ENCODE measurements at regions not wholly inside any gene's neighbourhood (a gene's known extent, or its start where the extent isn't known, plus 50 kb on each side); places are given as distances from the start of the nearest gene placed in this dataset.

DNA sequence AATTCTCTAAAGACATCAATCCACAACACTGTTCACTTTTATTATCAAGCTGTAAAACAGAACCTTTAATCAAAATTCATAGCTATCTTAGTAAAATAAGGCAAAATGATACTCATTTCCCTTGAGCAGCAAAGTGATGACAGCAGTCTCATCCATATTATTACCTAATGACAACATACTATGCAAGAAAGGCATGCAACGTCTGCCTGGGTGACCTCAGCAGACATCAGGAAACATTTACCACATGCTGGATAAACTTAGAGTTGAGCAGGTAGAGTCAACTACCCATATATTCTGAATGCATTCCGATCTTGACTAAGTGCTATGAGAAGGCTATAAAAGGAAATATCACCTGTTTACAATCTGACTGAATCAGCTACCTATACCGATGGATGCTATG is 145.1 kb downstream of the SIPA1L2 start:
- no peak for DNase-seq (ENCODE audit: low read depth)
- H3K4me3 ChIP-seq (ENCODE audit: low read depth, low read length) = no peak overlapping the region
- TF ChIP-seq, protein P1, sequence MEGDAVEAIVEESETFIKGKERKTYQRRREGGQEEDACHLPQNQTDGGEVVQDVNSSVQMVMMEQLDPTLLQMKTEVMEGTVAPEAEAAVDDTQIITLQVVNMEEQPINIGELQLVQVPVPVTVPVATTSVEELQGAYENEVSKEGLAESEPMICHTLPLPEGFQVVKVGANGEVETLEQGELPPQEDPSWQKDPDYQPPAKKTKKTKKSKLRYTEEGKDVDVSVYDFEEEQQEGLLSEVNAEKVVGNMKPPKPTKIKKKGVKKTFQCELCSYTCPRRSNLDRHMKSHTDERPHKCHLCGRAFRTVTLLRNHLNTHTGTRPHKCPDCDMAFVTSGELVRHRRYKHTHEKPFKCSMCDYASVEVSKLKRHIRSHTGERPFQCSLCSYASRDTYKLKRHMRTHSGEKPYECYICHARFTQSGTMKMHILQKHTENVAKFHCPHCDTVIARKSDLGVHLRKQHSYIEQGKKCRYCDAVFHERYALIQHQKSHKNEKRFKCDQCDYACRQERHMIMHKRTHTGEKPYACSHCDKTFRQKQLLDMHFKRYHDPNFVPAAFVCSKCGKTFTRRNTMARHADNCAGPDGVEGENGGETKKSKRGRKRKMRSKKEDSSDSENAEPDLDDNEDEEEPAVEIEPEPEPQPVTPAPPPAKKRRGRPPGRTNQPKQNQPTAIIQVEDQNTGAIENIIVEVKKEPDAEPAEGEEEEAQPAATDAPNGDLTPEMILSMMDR (conservative IDR thresholded peaks at IDR 0.05; ENCODE audit: low read depth, low read length) = no peak

DNA sequence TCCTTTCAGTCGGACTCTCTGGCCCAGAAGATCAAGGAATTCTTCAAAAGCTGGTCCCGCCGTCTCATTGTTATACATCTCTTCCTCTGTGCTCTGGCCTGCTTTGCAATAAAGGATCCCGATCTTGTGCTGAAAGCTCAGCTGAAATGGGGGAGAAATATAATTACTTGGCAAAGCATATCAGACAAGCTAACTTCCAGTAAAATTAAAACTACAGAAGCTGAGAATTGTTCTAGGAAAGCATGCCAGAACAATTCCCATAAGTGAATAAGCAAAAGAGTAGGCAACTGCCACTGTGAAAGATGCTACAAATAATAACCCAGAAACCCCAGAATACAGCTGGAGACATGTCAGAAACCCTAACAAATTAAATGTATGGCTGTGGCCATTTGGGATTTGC is 146.1 kb downstream of the SIPA1L2 start:
- TF ChIP-seq, protein P1 (conservative IDR thresholded peaks at IDR 0.05; ENCODE audit: low read depth, low read length) = no peak
- H3K4me3 ChIP-seq (ENCODE audit: low read depth, low read length) = no peak overlapping the region
- DNase-seq (ENCODE audit: low read depth) = no peak

DNA sequence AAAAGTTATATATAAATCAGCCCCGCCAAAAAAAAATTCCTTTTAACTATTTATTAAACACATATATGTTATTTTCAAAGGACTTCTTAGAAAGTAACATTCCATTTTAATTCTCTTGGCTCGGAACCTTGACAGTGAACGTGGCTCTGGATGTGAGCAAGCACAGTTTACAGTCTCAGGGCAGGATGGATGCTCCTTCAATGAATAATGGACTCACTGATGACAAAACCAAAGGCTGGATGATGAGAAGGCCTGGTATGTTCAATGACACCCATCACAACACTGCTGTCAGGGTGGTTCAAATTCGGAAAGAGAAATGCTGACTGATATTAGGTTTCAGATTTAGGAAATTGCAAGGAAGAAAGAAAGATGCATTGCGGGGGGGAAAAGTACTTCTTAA is 148.8 kb downstream of the SIPA1L2 start:
- no peak for DNase-seq (ENCODE audit: low read depth)
- no peak overlapping the region for H3K4me3 ChIP-seq (ENCODE audit: low read depth, low read length)
- TF ChIP-seq, protein P1 (conservative IDR thresholded peaks at IDR 0.05; ENCODE audit: low read depth, low read length) = no peak

DNA sequence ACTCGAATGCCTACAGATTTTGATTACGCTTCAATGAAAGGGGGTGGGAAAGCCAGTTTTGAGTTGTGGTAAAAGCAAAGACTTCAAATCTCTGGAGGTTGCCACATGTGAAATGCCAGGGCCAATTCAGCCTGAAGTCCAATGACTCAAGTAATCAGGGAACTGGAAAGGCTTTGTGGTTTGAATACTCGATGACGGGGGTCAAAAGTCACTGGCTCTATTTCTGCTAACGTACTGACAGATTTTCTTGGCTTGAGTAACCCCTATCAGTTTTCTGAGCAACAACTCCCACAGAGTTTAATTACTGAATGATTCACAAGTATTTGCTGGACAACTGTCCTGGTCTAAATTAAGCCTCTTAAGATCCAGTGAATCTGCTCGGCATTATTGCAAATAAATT is 152.2 kb downstream of the SIPA1L2 start:
- H3K4me3 ChIP-seq (ENCODE audit: low read depth, low read length) = no peak overlapping the region
- TF ChIP-seq, protein P1 (conservative IDR thresholded peaks at IDR 0.05; ENCODE audit: low read depth, low read length) = no peak
- DNase-seq (ENCODE audit: low read depth) = peak; percentile 90

DNA sequence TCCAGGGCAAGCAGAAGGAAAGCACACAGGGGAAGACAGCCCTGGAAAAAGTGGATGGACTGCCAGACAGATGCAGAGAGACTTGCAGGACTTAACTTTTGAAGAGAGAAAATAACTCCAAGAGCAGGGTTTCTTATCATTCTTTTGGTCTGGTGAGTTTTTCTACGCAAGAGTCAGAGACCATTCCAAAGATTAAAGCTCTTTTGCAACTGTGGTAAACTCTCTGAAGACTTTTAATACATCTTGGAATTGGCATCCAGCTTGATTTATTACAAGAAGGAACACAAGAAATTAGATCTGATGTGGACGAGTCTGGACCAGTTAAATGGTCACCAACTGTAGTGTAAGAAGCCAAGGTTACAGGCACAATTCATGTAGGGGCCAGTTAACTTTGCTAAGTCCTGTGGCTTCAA is 153.4 kb downstream of the SIPA1L2 start:
- peak; percentile 61 for DNase-seq (ENCODE audit: low read depth)

DNA sequence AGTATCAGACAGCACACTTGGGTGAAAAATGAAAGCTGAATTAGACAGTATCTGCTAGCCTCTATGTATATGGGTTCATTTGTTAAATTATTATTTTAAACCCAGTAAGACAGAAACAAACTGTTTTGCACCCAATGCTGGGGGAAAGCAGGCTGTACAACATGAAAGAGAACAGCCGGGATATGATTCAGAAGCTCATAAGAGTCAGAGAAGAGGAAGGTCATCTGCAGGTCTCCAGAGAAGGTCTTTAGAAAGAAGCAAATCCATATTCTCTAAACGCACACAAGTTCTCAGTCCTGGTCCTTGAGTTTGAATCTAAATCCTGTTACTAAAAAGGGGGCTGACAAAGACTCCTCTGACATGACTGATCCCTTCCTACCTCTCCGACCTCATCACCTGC is 155.1 kb downstream of the SIPA1L2 start:
- DNase-seq (ENCODE audit: low read depth) = peak; percentile 38

More for the DNA sequence above, 153.4 kb downstream of the SIPA1L2 start:
- H3K4me3 ChIP-seq (ENCODE audit: low read depth, low read length) = no peak overlapping the region
- TF ChIP-seq, protein P1 (conservative IDR thresholded peaks at IDR 0.05; ENCODE audit: low read depth, low read length) = no peak

DNA sequence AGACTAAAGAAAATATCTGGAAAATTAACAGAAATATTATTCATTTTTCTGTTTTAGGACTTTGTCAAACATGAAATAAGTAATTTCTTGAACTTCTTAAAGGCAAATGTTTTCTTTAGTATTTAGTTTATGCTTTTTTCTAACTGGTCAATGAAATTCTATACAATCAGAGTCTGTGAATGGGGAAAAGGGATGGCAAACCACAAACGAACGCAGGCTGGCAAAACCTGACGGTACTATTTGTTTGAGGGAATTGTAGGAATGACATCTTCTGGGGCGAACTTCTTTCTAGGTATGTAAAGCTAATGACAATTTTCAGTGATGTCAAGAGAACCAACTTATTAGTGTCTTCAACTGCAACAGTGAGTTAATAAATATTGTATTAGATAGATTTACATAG is 156.0 kb downstream of the SIPA1L2 start:
- no peak for DNase-seq (ENCODE audit: low read depth)
- no peak overlapping the region for H3K4me3 ChIP-seq (ENCODE audit: low read depth, low read length)
- TF ChIP-seq, protein P1 (conservative IDR thresholded peaks at IDR 0.05; ENCODE audit: low read depth, low read length) = no peak

More for the DNA sequence above, 155.1 kb downstream of the SIPA1L2 start:
- TF ChIP-seq, protein P1 (conservative IDR thresholded peaks at IDR 0.05; ENCODE audit: low read depth, low read length) = no peak
- H3K4me3 ChIP-seq (ENCODE audit: low read depth, low read length) = no peak overlapping the region

Measured in choroid plexus epithelial cell (primary cell).